Epithelial cell of esophagus (primary cell): ENCODE measurements at regions not wholly inside any gene's neighbourhood (a gene's known extent, or its start where the extent isn't known, plus 50 kb on each side); places are given as distances from the start of the nearest gene placed in this dataset.
"Not testable (repeated sequence)": the region's sequence is repeated elsewhere in the genome, so short reads cannot be mapped to it uniquely, and the experiment has no call there.

Experiments used
- DNase-seq: peaks from one replicate; pipeline ENCODE4 v3.0.0; 2010; ENCODE audit warnings: low read depth
- H3K4me3 ChIP-seq: 2 replicates; pipeline ENCODE4 v1.5.1; 2011; ENCODE audit warnings: mild to moderate bottlenecking, low read length, control low read depth
- CTCF ChIP-seq: IDR thresholded peaks from 2 replicates; pipeline ENCODE4 v1.5.1; 2011; ENCODE audit warnings: low read depth, mild to moderate bottlenecking, low read length, control low read depth, inconsistent platforms; ENCODE audit not compliant: insufficient read depth; ENCODE audit errors: missing control alignments

GRCh38 chr2:196291426-196291825 is 120.0 kb upstream of the STK17B start:
- no peak overlapping the region for H3K4me3 ChIP-seq
- DNase-seq = peak; percentile 61
- no peak for TF ChIP-seq CTCF

GRCh38 chr2:196291873-196292800 is 120.8 kb upstream of the STK17B start:
- H3K4me3 ChIP-seq = no peak overlapping the region
- DNase-seq = peak; percentile 89
- TF ChIP-seq CTCF = no peak

GRCh38 chr2:196293751-196294515 is 122.6 kb upstream of the STK17B start:
- DNase-seq = peak; percentile 90
- H3K4me3 ChIP-seq = no peak overlapping the region
- TF ChIP-seq CTCF = no peak

GRCh38 chr2:196294516-196294909 is 123.1 kb upstream of the STK17B start:
- TF ChIP-seq CTCF = no peak
- H3K4me3 ChIP-seq = no peak overlapping the region
- DNase-seq = peak; percentile 41

- TF ChIP-seq CTCF = no peak
- no peak for DNase-seq
These were observed 123.6 kb upstream of the STK17B start for GRCh38 chr2:196295005-196295404.

GRCh38 chr2:196298106-196298723 is 126.8 kb upstream of the STK17B start:
- DNase-seq = peak; percentile 24
- TF ChIP-seq CTCF = peak; percentile 41
- H3K4me3 ChIP-seq = not testable (repeated sequence)

More at GRCh38 chr2:196295005-196295404, 123.6 kb upstream of the STK17B start:
- no peak overlapping the region for H3K4me3 ChIP-seq
